Loucy (cell line): ENCODE measurements at regions not wholly inside any gene's neighbourhood (a gene's known extent, or its start where the extent isn't known, plus 50 kb on each side); places are given as distances from the start of the nearest gene placed in this dataset.

ENCODE experiments used
- H2AFZ ChIP-seq: fragments of 200-600 bp; sonication (generic); 2 replicates; pipeline ENCODE4 v1.6.0; 2016; ENCODE audit warnings: antibody characterized with exemption, mild to moderate bottlenecking, low read length, moderate library complexity
- H3F3A ChIP-seq: fragments of 200-600 bp; 2 replicates; pipeline ENCODE4 v1.6.0; 2016; ENCODE audit warnings: antibody characterized with exemption, low read depth, mild to moderate bottlenecking
- H3K27me3 ChIP-seq: fragments of 200-600 bp; sonication (generic); 2 replicates; pipeline ENCODE4 v1.6.1; 2014; ENCODE audit warnings: low read length, mild to moderate bottlenecking; ENCODE audit not compliant: insufficient read depth, poor library complexity, severe bottlenecking
- H3K36me3 ChIP-seq: fragments of 200-600 bp; sonication (generic); 2 replicates; pipeline ENCODE4 v1.6.1; 2016; ENCODE audit warnings: low read length; ENCODE audit not compliant: insufficient read depth
- H3K4me1 ChIP-seq: fragments of 200-600 bp; sonication (generic); 2 replicates; pipeline ENCODE4 v1.5.1; 2014; ENCODE audit warnings: low read length, mild to moderate bottlenecking; ENCODE audit not compliant: insufficient read depth, poor library complexity, severe bottlenecking
- H3K4me2 ChIP-seq: fragments of 200-600 bp; sonication (generic); 2 replicates; pipeline ENCODE4 v1.6.0; 2014; ENCODE audit warnings: antibody characterized with exemption, low read length, low read depth, mild to moderate bottlenecking; ENCODE audit not compliant: poor library complexity, severe bottlenecking
- H3K4me3 ChIP-seq: fragments of 200-600 bp; sonication (generic); 2 replicates; pipeline ENCODE4 v1.5.1; 2014; ENCODE audit warnings: low read length, mild to moderate bottlenecking, mixed read lengths; ENCODE audit not compliant: poor library complexity, severe bottlenecking
- H3K79me2 ChIP-seq: fragments of 200-600 bp; sonication (generic); 2 replicates; pipeline ENCODE4 v1.6.1; 2014; ENCODE audit warnings: low read length; ENCODE audit not compliant: insufficient read depth
- H3K9ac ChIP-seq: fragments of 200-600 bp; sonication (generic); 2 replicates; pipeline ENCODE4 v1.6.0; 2014; ENCODE audit warnings: mild to moderate bottlenecking, low read depth, low read length, moderate library complexity; ENCODE audit not compliant: poor library complexity, severe bottlenecking
- H3K9me2 ChIP-seq: fragments of 200-600 bp; sonication (generic); replicated peaks from 2 replicates; pipeline ENCODE4 v1.6.1; 2016; ENCODE audit warnings: low read depth, low read length, mixed read lengths
- H3K9me3 ChIP-seq: fragments of 200-600 bp; sonication (generic); 2 replicates; pipeline ENCODE4 v1.6.1; 2014; ENCODE audit warnings: mild to moderate bottlenecking, antibody characterized with exemption, low read length, low read depth; ENCODE audit not compliant: insufficient read depth
- H4K20me1 ChIP-seq: fragments of 200-600 bp; sonication (generic); 2 replicates; pipeline ENCODE4 v1.6.0; 2014; ENCODE audit warnings: antibody characterized with exemption, low read length, mild to moderate bottlenecking; ENCODE audit not compliant: insufficient read depth, poor library complexity, severe bottlenecking
- EZH2phosphoT487 ChIP-seq: fragments of 200-600 bp; IDR thresholded peaks from 2 replicates; pipeline ENCODE4 v1.6.1; 2018; ENCODE audit warnings: antibody characterized with exemption, mild to moderate bottlenecking, moderate library complexity, borderline replicate concordance
- TF ChIP-seq, protein P1 (sequence below): fragments of 200-600 bp; sonication (generic); conservative IDR thresholded peaks from 2 replicates; pipeline ENCODE4 v1.5.1; 2014; ENCODE audit warnings: mild to moderate bottlenecking, antibody characterized with exemption, low read length

DNA sequence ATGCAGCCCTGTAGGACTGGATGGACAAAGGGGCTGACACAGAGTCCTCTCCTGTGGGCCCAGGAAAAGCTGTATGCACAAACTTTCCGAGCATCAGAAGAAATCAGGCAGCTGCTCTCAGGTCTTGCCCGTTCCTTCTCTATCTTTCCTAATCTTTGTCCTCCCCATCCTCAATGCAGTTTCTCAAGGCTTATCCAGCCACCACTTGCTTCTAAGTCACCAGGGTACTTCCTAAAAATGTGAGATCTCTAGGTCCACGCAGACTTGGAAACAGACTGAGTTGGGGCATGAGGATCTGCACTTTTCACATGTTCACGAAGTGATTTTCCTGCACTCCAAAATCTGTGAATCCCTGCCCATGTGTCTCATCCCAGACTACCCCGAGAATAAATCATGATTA is 394.5 kb upstream of the SLC35B3 start:
- H3K27me3 ChIP-seq: no peaks in the 10 kb centered on the region
- H3K79me2 ChIP-seq: no peaks in the 10 kb centered on the region
- TF ChIP-seq EZH2phosphoT487: no peak
- TF ChIP-seq, protein P1, sequence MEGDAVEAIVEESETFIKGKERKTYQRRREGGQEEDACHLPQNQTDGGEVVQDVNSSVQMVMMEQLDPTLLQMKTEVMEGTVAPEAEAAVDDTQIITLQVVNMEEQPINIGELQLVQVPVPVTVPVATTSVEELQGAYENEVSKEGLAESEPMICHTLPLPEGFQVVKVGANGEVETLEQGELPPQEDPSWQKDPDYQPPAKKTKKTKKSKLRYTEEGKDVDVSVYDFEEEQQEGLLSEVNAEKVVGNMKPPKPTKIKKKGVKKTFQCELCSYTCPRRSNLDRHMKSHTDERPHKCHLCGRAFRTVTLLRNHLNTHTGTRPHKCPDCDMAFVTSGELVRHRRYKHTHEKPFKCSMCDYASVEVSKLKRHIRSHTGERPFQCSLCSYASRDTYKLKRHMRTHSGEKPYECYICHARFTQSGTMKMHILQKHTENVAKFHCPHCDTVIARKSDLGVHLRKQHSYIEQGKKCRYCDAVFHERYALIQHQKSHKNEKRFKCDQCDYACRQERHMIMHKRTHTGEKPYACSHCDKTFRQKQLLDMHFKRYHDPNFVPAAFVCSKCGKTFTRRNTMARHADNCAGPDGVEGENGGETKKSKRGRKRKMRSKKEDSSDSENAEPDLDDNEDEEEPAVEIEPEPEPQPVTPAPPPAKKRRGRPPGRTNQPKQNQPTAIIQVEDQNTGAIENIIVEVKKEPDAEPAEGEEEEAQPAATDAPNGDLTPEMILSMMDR: no peak
- H3K9me2 ChIP-seq: no peaks in the 10 kb centered on the region
- no peak overlapping the region for H3K4me2 ChIP-seq
- no peak overlapping the region for H2AFZ ChIP-seq
- H3K4me1 ChIP-seq: no peaks in the 10 kb centered on the region
- H3K9ac ChIP-seq: no peak overlapping the region
- no peaks in the 10 kb centered on the region for H3K9me3 ChIP-seq
- H3K36me3 ChIP-seq: no peaks in the 10 kb centered on the region
- H3F3A ChIP-seq: no peaks in the 10 kb centered on the region
- no peak overlapping the region for H3K4me3 ChIP-seq
- no peaks in the 10 kb centered on the region for H4K20me1 ChIP-seq

DNA sequence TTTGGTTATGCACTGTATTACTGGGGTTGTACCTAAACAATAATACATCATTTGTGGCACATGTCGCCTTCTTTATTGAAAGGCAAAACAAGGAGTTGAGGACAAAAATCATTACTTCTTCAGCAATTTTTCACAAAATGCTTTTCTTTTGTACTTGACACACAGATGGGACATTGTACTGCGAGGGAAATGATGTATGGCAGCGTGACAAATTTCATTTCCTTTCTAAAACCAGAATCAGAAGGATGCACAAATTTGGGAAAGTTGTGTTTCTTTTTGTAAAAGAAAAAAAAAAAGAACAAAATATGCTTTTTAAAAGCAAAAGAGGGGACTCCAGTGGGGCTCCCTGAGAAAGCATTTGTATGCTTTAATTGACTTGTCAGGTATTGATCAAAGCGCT is 394.0 kb upstream of the SLC35B3 start:
- Histone ChIP-seq H3K4me1 (no peaks in the 10 kb centered on the region), H3K9ac (no peak overlapping the region), H4K20me1 (no peaks in the 10 kb centered on the region), H3K9me2 (no peaks in the 10 kb centered on the region), H3K9me3 (no peaks in the 10 kb centered on the region), H3K36me3 (no peaks in the 10 kb centered on the region), H3K4me3 (no peak overlapping the region), H3K27me3 (no peaks in the 10 kb centered on the region), H3K79me2 (no peaks in the 10 kb centered on the region), H2AFZ (no peak overlapping the region), H3K4me2 (no peak overlapping the region), H3F3A (no peaks in the 10 kb centered on the region)
- TF ChIP-seq, protein P1: no peak
- no peak for TF ChIP-seq EZH2phosphoT487

DNA sequence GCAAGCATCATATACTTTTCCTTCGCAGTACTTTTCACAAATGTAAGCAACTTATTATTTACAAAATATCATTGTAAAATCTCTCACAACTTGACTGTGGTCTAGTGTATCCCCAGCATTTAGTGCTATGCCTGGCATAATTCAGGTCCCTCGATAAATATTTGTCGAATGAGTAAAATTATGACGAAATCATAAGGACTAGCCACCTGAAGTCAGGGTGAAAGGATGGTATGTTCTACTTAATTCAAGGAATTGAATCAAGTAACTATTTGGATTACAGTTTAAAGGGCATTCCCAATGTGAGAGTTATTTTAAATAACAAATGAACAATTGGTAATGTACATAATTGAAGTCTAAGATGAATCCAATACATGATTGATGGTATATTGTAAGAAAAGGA is 393.0 kb upstream of the SLC35B3 start:
- no peaks in the 10 kb centered on the region for H3K27me3 ChIP-seq
- no peaks in the 10 kb centered on the region for H3F3A ChIP-seq
- H3K4me1 ChIP-seq: no peaks in the 10 kb centered on the region
- no peak overlapping the region for H3K4me2 ChIP-seq
- TF ChIP-seq, protein P1: no peak
- no peak for TF ChIP-seq EZH2phosphoT487
- H3K4me3 ChIP-seq: no peak overlapping the region
- H3K9ac ChIP-seq: no peak overlapping the region
- H2AFZ ChIP-seq: no peak overlapping the region
- no peaks in the 10 kb centered on the region for H4K20me1 ChIP-seq
- no peaks in the 10 kb centered on the region for H3K79me2 ChIP-seq
- no peaks in the 10 kb centered on the region for H3K36me3 ChIP-seq
- H3K9me2 ChIP-seq: no peaks in the 10 kb centered on the region
- H3K9me3 ChIP-seq: no peaks in the 10 kb centered on the region
